HG02571 (cell line): ENCODE measurements at regions not wholly inside any gene's neighbourhood (a gene's known extent, or its start where the extent isn't known, plus 50 kb on each side); places are given as distances from the start of the nearest gene placed in this dataset.

ENCODE experiments used
- ATAC-seq: cut with Tn5 transposase; IDR thresholded peaks from one replicate; pipeline ENCODE4 v1.9.1; 2021; ENCODE audit warnings: mild to moderate bottlenecking, moderate library complexity; ENCODE audit not compliant: unreplicated experiment

GRCh38 chr3:104578558-104578957 is 788.2 kb upstream of the ALCAM start:
- ATAC-seq, result no peak

GRCh38 chr3:104582092-104582491 is 784.6 kb upstream of the ALCAM start:
- ATAC-seq, result no peak

- ATAC-seq, result no peak
Measured at GRCh38 chr3:104584682-104585081, 782.0 kb upstream of the ALCAM start.

- no peak for ATAC-seq
Measured at GRCh38 chr3:104586344-104586743, 780.4 kb upstream of the ALCAM start.

- ATAC-seq, result no peak
Measured at GRCh38 chr3:104588442-104588841, 778.3 kb upstream of the ALCAM start.

- no peak for ATAC-seq
Measured at GRCh38 chr3:104591776-104592175, 774.9 kb upstream of the ALCAM start.

- no peak for ATAC-seq
Measured at GRCh38 chr3:104594491-104594890, 772.2 kb upstream of the ALCAM start.

GRCh38 chr3:104596054-104596453 is 770.7 kb upstream of the ALCAM start:
- ATAC-seq, result no peak

- ATAC-seq, result peak; percentile 85
Measured at GRCh38 chr3:104596551-104596950, 770.2 kb upstream of the ALCAM start.

GRCh38 chr3:104598848-104599511 is 767.7 kb upstream of the ALCAM start:
- no peak for ATAC-seq

- no peak for ATAC-seq
Measured at GRCh38 chr3:104604326-104605010, 762.2 kb upstream of the ALCAM start.

- ATAC-seq, result no peak
Measured at GRCh38 chr3:104606812-104607211, 759.9 kb upstream of the ALCAM start.

- no peak for ATAC-seq
Measured at GRCh38 chr3:104610730-104611652, 755.7 kb upstream of the ALCAM start.

- no peak for ATAC-seq
Measured at GRCh38 chr3:104612218-104612617, 754.5 kb upstream of the ALCAM start.

- ATAC-seq, result no peak
Measured at GRCh38 chr3:104614564-104614963, 752.1 kb upstream of the ALCAM start.

GRCh38 chr3:104628185-104628789 is 738.4 kb upstream of the ALCAM start:
- ATAC-seq, result peak; percentile 75

GRCh38 chr3:104629038-104629437 is 737.7 kb upstream of the ALCAM start:
- no peak for ATAC-seq

- ATAC-seq, result no peak
Measured at GRCh38 chr3:104631254-104631653, 735.5 kb upstream of the ALCAM start.

- ATAC-seq, result no peak
Measured at GRCh38 chr3:104632521-104632920, 734.2 kb upstream of the ALCAM start.

GRCh38 chr3:104632947-104633346 is 733.8 kb upstream of the ALCAM start:
- ATAC-seq, result no peak
